RCC 7860 (cell line): ENCODE measurements at regions not wholly inside any gene's neighbourhood (a gene's known extent, or its start where the extent isn't known, plus 50 kb on each side); places are given as distances from the start of the nearest gene placed in this dataset.
A peak's percentile ranks its signal among the peaks of the same experiment; 100 is the strongest.
"Not testable (repeated sequence)": the region's sequence is repeated elsewhere in the genome, so short reads cannot be mapped to it uniquely, and the experiment has no call there.

Source experiments
- DNase-seq: peaks from one replicate; pipeline ENCODE4 v3.0.0-alpha.2; 2015; ENCODE audit warnings: low spot score
- FAIRE-seq: peaks from 2 replicates; lab custom pipeline; 2012; peaks lifted over from hg19 to GRCh38; lab: Jason Lieb, UNC

DNA sequence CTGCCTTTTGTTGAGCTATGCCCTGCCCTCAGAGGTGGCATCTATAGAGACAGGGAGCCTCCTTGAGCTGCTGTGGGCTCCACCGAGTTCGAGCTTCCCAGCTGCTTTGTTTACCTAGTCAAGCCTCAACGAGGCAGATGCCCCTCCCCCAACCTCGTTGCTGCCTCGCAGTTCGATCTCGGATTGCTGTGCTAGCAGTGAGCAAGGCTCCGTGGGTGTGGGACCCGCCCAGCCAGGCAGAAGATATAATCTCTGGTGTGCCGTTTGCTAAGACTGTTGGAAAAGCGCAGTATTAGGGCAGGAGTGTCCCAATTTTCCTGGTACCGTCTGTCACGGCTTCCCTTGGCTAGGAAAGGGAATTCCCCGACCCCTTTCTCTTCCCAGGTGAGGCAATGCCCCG lies 88.4 kb upstream of the CDK6 start:
- DNase-seq (no peak), FAIRE-seq (no peak)

- DNase-seq (no peak), FAIRE-seq (no peak)
Observed at GRCh38 chr7:92917230-92917629, 80.9 kb upstream of the CDK6 start.

DNA sequence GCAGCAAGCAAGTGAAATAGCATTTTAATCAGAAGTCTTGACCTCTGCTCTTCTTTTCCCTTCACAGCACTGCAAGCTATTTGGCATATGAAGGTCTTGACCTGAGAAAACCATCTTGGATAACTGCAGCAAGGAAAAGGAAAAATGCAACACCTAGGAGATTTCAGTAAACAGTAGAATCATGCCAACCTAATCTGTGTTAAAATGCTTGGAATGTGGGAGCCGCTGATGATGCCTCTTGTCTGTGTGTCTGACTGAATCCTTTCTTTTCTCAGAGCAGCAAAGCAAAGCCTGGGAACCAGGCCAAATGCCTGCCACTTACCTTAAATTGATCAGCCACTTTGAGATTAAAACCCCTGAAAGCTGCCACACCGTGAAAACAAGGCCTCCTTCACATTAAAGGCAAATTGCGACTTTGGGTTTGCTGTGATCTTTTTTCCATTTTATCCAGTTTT lies 80.4 kb upstream of the CDK6 start:
- DNase-seq (peak; percentile 92), FAIRE-seq (peak; percentile 77)

DNA sequence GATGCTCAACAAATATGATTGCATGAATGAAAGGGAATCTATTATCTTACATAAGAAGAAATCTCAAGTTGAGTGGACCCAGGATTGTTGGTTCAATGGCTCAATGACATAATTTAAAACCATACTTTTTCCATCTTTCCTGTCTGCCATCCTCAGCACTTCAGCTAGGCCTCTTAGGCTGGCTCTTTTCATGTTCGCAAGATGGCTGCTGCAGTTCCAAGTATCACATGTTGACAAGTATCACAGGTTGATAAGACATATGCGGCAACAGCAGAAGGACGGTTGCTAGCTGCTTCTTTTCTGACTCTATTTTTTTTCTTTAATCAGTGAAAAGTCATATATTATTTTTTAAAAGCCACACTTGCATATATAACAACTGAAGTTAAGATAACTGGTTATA lies 79.0 kb upstream of the CDK6 start:
- FAIRE-seq = no peak
- no peak for DNase-seq

DNA sequence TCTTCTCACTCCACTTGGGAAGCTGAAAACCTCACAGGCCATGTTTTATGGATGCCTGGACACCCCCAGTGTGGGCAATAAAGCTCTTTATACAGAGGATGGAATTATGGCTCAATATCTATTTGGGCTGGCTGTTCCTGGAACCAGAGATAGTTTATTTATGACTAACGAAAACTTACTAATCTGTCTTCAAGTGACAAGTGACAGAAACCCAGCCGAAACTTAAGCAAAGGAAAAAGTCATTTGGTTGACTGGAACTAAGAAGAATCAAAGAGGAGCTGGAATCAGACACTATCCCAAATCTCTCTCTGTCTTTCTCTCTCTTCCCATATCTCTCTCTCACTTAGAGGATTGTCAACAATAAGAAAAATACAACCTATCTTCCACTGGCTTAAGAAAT lies 78.3 kb upstream of the CDK6 start:
- DNase-seq = no peak
- FAIRE-seq = no peak

- no peak for FAIRE-seq
- DNase-seq = no peak
Observed at GRCh38 chr7:92913849-92914248, 77.5 kb upstream of the CDK6 start.

GRCh38 chr7:92910976-92911375 lies 74.6 kb upstream of the CDK6 start:
- no peak for FAIRE-seq

DNA sequence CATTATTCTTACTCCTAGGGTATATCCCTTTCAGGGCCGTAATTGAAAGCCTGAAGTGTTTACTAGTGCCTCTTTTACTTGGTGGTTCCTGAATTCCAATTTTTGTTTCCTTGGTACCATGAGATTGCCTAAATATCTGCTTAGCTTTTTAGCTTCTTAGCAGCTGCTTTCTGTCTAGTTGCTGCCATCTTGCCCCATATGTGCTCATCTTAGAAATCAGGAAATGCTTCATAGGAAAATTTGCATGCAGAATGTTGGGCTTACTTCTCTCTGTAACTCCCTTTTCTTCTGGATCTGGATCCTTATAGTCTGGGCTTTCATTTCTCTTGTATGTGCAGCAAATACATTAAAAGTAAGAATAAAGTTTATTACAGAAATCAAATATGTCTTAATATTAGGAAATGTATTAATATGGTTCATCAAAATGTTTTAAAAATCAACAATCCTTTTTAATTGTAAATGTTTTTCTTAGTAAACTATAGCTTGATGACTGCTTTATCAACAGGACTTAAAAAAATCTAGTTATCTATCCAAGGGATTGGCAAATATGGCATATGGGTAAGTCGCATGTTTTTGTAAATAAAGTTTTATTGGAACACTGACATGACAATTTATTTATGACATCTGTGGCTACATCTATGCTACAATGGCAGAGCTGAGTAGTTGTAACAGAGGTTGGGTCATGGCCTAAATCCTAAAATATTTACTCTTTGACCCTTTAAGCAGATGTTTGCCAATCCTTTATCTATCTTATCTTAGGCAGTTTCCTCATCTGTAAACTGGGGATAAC lies 73.5 kb upstream of the CDK6 start:
- FAIRE-seq (peak; percentile 35), DNase-seq (no peak)

More at GRCh38 chr7:92910976-92911375, 74.6 kb upstream of the CDK6 start:
- no peak for DNase-seq

DNA sequence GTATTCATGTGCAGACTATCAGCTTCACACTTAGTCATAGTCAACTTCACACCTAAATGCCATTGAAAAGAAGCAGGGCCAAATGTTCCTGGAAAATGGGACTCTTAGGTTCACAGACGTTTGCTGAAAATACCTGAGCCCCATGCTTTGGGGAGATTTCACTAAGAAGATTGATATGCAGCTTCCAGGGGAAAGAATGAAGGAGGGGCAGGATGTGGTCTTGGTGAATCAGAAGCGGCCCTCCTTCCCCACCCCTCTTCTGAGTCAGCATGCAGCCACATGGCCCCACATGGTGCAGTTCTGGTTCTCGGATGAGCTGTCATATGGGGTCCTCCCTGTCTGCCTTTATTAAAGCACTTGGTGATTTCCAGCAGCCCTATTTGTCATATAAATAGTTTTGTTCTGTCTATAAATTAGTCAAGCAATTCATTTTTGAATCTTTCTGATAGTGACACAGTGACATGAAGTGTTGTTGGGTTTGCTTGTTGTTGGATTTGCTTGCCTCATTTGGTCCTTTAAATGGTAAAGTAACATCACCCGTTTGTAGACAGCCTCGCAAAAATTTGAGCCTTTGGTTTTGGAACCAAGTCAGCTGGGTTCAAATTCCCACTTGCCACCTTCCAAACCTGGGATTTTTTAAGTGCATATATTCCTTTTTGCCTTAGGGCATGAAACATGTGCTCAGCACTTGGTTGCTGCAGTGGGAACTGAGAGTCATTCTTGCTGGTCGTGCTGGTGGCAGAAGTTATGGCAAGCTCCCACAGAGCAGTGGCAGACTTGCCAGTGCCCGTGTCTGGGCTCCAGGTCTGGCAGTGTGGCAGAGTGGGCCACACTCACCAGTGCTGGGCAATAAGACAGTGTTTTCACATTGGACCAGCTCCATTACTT lies 68.1 kb upstream of the CDK6 start:
- DNase-seq = peak; percentile 97
- peak; percentile 99 for FAIRE-seq

- no peak for DNase-seq
- no peak for FAIRE-seq
Observed at GRCh38 chr7:92898798-92899197, 62.4 kb upstream of the CDK6 start.

DNA sequence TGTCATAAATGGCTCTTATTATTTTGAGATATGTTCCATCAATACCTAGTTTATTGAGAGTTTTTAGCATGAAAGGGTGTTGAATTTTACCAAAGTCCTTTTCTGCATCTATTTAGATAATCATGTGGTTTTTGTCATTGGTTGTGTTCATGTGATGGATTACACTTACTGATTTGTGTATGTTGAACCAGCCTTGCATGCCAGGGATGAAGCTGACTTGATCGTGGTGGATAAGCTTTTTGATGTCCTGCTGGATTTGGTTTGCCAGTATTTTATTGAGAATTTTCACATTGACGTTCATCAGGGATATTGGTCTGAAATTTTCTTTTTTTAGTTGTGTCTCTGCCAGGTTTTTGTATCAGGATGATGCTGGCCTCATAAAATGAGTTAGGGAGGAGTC lies 58.5 kb upstream of the CDK6 start:
- not testable (repeated sequence) for FAIRE-seq, DNase-seq

- no peak for FAIRE-seq
Observed at GRCh38 chr7:92889081-92889480, 52.7 kb upstream of the CDK6 start.

More at GRCh38 chr7:92889081-92889480, 52.7 kb upstream of the CDK6 start:
- no peak for DNase-seq
